Neural cell (in vitro differentiated cells): ENCODE measurements at regions not wholly inside any gene's neighbourhood (a gene's known extent, or its start where the extent isn't known, plus 50 kb on each side); places are given as distances from the start of the nearest gene placed in this dataset.

Experiments
- CTCF ChIP-seq: fragments of 450-650 bp; IDR thresholded peaks from 2 replicates; pipeline ENCODE4 v1.5.1; 2014; ENCODE audit warnings: antibody characterized with exemption, mild to moderate bottlenecking, moderate library complexity; ENCODE audit not compliant: poor library complexity, severe bottlenecking
- EP300 ChIP-seq: fragments of 450-650 bp; conservative IDR thresholded peaks from 2 replicates; pipeline ENCODE4 v1.6.1; 2014; ENCODE audit warnings: antibody characterized with exemption, mild to moderate bottlenecking, moderate library complexity; ENCODE audit not compliant: poor library complexity, severe bottlenecking

- no peak for TF ChIP-seq CTCF
- TF ChIP-seq EP300: no peak
Observed at GRCh38 chr1:183736343-183736742, 68.6 kb upstream of the RGL1 start.
